ENCODE measurements at regions not wholly inside any gene's neighbourhood (a gene's known extent, or its start where the extent isn't known, plus 50 kb on each side); places are given as distances from the start of the nearest gene placed in this dataset.

DNA sequence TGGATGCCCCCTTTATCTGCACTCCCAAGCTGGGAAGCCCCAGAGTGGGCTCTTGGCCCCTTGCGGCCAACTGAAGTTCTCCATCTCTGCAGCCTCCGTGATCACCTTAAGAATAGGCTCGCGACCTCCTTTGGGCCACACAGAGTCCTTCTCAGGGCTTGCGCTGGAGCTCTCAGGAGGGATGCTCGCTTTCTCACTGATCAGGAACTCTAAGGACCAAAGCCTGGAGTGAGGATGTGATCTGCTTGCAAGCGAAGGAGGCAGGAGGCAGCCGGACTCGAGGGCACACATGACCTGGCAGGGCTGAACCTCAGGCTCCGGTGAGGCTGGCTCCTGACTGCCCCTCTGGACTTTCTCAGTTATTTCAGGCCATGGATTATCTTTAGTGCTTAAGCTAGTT, 192.1 kb upstream of the MKI67 start:
- no peak for DNase-seq

DNA sequence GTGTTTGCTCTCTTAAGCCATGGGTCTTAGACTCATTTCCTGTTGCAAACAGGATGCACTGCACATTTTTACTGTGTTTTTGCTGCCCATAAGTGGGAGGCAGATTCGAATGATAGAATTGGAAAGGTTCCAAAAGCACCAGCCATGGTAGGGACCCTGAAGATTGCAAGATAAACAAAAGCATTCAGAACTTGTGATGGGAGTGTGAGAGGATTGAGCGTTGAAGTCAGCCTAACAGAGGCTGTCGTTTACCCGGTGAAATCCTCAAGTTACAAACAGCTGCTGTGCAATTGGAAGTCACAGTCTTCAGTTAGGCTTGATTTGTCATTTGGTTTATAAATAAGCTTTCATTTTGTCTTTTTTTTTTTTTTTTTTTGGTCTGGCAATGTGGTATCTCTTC, 192.7 kb upstream of the MKI67 start:
- no peak for DNase-seq

DNA sequence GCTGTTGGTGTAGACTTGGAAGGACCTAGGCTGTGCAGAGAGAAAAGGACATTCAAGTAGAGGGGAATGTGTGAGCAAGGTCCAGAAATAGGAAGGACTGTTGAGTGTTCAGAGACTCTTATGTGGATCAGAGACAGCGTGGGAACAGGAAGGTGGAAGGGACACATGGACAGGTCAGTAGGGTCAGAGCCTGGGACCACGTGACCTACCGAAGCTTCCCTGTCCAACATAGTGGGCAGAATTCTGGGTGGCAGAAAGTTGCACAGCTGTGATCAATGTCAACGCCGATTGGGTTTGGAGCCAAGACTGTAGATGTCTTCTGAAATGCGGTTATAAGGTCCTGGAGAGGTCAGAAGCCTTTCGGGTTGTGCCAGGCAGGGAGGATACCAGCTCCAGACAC, 195.9 kb upstream of the MKI67 start:
- no peak for DNase-seq

DNA sequence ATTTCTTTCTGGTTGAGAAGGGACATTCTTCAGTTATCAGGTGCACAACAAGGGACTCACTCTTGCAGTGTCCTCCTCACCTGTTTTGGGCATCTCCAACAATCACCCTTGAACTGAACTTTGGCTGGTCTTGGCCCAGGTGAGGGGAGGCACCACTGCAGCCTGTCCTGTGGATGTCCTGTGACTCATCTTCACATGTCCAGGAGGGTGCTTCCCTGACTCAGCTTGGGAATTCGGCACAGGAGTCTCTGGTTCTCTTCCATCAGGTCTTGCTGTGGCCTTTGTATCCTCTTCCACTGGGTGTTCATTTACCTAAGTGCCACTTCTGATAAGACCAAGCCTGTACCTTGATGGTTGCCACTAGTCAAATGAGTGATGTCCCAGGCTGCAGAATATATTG, 196.7 kb upstream of the MKI67 start:
- DNase-seq = no peak

DNA sequence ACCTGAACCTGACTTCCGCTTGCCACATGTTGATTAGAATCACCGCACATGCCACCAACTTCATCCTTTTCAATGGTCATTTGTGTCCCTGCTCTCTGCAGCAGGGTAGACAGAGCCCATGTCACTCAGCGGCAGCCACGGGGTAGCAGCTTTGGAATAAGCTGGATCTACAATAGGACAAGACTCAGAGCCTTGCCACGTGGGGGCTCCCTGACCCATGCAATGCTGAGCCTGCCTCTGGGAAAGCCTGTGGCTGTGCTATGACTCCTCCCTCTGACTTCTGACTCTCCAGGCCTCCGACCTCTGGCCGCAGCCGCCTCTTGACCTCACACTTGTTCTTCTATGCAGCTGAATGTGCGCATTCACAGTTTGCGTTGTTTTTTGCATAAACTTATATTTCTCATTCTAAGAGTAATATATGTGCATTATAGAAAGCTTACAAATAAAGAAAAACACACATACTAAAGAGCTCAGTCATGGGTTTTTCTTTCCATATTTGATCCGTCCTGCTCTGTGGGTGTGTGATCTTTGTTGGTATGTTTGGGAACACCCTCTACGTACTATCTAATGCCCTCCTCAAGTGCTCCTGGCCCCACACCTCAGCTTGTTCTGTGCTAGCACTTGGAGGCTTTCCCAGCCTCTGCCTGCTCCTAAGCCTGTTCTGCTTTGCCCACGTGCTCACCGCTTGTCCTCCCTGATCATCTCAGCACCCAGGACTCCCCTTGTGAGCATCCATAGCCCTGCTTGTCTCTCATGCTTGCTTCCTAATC, 198.0 kb upstream of the MKI67 start:
- peak; percentile 5 for DNase-seq

DNA sequence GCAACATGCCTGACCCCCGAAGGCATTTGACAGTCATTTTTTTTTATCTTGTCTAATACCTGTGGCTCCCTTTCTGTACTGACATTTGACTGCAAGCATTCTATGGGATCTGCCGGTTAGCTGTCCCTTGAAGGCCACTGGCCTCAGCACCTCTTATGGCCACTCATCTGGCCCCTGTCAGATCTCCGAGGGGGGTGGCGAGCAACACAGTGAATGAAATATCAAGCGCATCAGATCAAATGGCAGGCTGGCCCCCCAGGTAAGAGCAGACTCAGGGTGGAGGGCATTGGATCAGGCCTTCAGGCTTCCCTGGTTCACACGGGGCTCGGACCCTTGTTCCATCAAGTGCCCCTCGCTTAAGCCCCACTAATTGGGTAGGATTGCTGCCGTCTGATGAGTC, 199.6 kb upstream of the MKI67 start:
- no peak for DNase-seq

DNA sequence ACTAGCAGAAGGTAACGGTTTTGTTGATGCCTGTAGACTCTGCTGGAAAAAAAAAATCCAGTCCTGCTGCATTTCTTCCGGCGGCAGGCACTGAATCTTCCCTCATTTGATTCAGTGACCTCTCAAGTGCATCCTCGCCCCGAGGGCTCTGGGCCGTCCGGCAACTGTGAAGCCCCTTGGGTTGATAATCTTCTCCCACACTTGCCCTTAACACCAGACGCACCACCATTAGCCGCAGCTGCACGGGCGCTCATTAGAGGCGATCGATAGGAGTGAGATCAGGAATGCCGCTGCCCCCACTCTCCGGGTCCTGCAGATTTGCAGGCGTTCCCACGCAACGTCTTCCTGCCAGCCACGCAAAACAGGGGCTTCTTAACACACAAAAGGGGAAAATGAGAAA, 200.0 kb upstream of the MKI67 start:
- DNase-seq = no peak

DNA sequence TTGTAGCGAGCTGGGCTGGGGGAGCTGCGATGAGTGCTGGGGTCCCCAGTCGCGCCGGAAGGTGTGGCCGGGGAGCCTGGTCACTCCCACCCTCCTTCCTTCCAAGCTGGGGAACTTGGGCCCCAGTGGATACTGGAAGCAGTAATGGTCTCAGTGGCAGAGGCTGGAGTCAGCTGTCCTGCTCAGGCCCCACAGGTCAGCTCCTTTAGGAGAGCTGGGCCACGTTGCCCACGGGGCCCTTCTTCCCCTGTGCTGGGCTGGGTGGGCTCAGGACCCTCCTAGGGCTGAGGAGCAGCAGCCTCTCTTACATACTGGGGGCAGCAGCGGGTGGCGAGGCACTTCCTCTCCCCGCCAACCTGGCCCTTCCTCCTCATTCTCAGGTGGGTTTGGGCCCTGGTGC, 200.6 kb upstream of the MKI67 start:
- DNase-seq = no peak

DNA sequence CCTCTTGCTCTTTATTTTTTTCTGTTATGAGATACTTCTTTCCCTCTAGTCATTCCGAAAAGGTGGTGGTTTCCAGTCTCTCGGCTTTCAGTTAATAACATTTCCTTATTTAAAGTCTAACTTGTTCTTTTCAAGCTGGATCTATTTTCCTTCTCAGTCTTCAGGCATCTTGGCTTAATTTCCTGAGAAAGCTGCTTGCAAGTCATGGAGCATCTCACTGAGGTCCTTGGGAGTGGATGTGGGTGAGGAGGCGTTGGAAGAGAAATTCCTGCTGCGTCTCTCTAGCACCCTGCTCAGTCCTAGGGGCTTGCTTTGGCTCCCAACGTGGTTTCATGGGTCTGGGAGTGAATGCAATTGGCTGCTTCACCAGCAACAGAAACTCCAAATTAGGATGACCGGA, 210.2 kb upstream of the MKI67 start:
- DNase-seq = no peak

DNA sequence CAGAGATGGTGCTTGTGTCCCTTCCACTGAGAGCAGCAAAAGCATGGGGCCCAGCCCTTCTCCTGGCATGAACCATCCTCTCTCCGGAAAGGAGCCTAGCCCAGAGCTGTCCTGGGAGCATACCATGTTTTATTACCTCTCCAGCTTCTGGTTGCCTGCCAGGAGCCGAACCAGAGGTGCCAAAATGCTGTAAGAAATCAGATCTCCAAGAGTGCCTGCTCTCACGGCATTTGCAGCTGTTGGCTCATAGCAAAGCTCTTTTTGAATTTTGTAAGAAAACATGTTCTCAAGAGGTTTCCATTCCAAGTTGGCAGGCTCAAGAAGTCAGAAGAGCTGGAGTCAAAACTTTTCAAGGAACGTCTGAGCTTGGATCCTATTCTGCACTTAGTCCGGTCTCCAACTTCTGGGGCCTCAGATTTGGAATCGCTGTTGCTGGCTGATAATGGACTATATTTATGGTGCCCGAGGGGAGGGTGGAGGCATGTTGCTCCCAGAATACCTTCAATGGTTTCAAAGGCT, 211.7 kb upstream of the MKI67 start:
- no peak for DNase-seq

DNA sequence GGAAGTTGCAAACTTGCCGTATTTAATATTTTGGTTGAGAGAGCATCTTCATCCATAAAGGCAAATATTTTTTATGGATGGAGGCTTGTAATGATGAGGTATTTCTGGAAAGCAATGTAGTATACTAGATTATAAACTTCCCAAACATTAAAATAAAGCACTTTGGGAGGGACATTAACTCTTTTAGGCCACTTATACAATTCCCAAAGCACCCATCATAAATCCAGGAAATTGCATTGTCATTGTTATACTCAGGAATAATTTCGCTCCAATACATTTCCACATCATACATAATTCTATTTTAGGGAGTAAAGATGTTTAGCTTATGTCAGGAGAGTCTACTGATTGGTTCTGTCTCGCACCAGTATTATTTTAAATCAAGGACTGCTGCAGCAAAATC, 212.7 kb upstream of the MKI67 start:
- DNase-seq = no peak

DNA sequence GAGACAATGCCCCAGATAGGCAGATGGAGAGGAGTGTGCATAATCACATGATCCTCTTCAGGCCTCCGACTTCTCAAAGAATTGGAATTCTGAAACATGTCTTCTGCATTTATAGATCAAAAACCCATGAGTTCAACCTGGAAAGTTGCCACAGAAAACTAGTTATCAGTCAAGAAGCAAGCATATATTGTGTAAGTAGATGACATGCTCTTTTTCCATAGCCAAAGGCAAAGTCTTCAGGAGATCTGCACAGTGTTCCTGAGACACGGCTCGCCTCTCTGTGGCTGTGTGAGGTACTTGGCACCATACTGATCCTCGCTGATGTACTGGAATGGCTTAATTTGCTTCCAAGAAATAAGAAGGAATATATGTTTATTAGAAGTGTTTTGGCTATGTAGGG, 213.5 kb upstream of the MKI67 start:
- no peak for DNase-seq

DNA sequence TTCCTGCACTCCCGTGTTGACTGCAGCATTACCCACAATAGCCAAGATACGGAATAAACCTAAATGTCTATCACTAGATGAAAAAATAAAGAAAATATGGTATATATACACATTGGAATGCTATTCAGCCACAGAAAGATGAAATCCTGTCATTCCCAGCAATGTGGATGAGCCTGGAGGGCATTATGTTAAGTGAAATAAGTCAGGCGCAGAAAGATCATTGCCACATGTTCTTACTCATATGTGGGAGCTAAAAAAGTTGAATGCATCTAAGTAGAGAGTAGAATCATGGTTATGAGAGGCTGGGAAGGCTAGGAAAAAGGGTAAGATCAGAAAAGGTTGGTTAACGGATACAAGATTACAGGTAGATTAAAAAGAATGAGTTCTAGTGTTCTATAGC, 219.1 kb upstream of the MKI67 start:
- no peak for DNase-seq

DNA sequence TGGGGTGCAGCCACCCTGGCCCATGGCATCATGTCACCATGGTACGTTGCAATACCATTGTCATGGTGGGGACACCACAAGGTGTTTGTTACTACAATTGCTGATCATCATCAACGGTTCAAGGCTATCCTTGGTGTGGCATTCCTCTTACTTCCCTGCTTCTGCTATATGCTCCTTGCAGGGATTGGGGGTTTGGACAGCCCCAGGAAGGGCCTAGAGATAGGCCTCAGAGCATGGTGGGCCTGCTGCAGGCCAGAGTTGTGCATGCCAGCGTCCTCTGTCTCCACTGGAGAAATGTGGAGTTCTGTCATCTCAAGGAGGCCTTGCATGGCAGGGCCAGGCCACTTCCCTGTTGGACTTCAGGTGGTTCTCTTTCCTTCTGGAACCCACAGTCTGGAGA, 234.6 kb upstream of the MKI67 start:
- no peak for DNase-seq

DNA sequence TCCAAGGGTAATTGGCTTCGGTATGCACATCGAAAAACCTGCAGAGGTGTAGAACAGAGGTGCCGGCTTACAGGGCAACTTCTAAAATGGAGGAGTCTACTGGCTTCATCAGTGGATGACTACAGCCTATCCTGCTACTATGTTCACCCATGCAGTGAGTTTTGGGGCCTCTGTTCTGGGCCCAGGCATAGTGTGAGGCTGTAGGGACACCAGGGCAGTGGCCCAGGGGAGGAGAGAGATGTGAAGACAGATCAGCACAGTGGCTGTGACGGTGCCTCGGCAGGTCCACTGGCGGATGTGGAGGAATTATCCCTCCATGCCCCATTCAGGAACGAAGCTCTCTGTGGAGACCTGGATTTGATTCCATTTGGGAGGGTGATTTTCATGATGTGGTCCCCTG, 235.3 kb upstream of the MKI67 start:
- DNase-seq = no peak

DNA sequence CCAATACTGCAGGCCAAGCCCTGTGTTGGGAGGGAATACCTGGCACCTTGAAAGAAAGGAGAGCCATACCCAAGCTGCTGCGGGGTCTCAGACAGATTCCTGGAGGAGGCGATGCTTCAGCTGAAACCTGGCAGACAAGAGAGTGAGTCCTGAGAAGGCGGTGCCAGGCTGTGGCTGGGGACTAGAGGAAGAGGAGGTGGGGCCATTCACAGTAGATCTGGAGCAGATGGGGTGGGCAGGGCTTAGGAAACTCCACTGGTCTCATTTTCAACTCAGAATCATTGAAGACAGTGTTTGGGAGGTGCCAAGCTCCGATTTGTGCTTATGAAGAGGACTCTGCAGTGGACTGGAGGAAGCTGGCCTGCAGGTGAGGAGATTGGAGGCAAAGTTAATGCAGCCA, 236.3 kb upstream of the MKI67 start:
- no peak for DNase-seq

DNA sequence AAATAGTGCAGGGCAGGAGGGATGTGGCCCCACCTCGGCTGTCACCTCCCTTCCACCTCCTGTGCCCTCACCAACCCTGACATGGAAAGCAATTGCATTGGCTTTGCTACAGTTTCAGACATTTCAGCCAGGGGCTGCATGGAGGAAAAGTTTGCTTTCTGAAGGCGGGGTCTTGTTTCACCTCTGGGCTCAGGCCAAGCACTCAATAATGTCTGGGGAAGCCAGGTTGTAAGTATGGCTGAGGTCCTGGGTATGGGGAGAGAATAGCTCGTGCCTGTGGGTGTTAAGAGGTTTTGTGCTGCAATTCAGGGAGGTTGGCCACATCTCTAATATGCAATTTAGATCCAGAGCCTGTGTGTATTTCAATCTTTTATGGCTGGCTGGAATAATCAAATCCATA, 238.4 kb upstream of the MKI67 start:
- DNase-seq = no peak

DNA sequence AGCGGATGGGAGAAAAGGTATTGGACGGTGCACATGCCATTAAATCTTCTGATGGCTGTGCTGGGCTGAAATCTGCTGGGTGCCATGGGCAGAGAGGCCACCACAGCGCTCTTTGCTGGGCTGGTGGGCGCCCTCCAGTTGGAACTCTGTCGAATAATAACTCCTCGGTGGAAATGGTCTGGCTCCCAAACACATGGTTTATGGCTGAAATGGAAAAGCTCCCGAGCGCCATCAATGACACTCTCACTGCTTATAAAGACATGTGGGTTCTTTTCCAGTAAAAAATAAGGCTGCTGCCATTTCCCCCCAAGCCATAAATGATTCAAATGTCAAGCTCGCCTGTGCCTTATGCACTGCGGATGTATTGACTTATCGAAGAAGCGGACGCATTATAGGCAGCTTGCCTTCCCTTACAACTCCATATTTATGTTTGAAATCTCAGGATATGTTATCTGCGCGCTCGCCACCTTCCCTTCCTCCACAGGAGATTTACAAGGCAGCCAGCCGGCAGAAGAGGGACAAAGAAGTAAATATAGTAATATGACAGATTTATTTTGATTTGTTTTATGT, 239.0 kb upstream of the MKI67 start:
- DNase-seq = no peak

DNA sequence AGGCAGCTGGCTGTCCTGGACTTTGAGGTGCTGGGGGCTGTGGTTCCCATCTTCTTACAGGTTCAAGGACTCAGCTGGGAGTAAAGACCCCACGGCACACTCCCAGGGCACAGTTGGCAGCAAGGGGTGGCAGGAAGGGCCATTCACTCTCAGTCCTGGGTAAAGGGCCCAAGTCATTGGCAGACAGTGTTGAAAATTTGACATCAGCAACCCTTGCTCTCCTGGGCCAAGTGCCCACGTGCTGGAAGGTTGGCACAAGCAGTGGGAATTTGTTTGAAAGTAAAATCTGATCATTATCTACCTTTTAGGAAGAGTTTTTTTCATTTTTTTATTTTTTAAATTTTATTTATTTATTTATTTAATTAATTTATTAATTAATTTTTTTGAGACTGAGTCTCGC, 241.6 kb upstream of the MKI67 start:
- DNase-seq = no peak

DNA sequence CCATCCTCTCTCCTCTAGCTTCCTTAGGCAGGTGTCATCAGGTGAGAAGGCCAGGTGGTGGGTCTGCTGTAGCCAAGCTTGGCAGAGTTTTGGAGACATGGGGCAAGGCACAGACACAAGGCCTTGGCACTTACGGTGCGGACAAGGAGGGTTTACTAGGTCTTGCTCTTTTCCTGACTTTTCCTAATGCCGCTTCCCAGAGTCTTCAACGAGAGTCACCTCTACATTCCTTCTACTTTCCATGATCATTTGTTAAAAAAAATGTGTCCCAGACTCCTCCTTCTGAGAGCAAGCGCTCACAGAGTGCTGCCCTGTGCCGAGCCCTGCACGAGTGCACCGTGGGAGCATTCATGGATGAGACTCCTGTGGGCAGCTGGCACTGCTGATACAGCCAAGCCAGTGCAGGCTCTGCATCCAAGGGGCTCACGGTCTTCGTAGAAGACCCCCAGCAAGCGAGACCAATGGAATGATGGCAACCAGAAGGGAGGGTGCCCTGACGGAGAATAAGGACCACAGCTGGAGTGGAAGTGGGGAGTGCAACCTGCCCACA, 243.0 kb upstream of the MKI67 start:
- no peak for DNase-seq

DNA sequence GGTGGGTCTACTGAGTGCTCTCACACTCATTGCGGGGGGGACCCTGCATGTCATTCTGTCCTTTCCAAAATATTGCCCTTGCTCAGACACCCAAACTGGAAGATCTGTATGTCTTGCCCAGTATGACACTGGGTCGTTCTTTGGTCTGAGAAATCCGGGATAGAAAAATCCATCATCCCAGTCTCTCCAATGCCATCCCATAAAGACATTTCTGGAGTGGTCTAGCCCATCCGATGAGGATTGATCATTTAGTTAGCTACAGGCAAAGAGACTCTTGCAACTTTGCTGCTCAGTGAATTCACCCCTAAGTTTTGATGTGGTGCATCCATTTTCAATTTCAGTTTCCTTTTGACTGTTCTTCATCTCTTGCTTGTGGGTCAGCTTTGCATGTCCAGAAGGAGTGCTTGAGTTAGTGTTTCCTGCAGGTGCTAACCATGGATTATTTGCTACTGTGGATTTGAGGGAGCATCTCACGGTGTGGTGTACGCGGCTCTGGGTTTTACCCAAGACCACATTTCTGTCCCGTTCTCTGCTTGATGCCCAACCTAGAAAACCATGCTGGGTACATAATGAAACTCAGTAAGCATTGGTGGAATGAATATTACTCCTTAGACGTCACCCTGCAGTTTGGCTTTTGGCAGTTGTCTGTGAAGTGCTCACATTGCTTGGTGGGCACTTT, 247.0 kb upstream of the MKI67 start:
- DNase-seq = no peak

DNA sequence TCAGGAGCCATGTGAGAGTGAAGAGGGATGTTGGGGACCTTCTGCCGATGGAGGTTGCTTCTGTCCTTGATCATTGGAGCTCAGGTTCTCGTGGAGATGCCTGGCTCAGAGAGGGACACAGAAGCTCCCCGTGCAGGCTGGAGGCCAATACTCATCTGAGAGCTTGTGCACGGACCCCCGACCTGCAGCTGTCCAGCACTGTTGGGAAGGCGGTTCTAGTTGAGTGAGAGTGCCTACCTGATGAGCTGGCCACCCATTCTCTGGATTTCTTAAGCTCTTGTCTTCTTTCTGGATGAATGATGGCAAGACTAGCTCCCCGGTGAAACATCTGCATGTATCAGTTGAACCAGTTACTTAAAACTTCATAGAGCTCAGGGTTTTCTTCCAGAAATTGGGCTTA, 247.6 kb upstream of the MKI67 start:
- DNase-seq = no peak

DNA sequence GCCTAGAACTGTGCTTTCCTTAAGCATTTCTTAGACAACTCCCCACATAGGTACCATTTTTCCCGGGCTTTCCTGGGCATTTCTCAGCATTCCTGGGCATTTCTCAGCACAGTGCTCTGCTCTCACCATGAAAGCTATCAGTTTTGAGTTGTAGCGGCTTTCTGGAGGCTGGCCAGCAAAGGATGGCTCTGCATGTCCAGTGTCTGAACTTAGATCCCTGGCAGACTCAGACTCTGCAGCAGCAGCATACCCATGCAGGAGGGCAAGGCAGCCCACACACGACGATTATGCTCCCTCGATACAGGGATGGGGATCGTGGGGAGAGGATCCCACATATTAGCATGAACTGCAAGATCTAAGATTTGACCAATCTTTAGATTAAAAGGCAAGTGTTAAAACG, 248.9 kb upstream of the MKI67 start:
- DNase-seq = no peak

DNA sequence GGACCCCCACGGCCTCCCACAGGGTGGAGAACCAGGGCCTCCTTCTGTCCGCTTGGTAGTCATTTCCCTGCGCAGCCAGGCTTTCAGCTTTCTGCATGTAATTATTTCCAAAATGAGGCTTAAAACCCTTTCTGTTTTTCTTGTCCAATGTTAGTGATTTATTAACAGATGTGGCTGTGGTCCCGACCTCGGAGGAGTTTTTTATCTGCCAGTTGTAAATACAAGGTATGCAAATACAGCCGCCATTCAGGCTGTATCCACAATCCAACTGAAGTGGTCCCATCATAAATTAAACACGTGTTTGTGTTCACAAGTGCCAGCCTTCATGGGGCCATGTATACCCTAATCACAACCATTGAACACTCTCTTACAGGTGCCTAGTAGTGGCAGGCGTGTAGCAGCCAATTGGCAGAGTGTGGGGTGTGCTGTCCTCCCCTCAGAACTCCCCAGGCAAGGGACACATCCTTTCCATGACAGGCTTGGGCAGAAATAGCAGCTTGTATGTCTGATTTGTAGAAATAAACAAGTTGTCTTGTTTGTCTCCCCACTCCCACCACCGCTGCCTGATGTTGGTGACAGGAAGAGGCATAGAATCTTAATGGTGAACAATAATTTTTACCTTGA, 251.3 kb upstream of the MKI67 start:
- no peak for DNase-seq
